ENCODE measurements at regions not wholly inside any gene's neighbourhood (a gene's known extent, or its start where the extent isn't known, plus 50 kb on each side); places are given as distances from the start of the nearest gene placed in this dataset.

DNA sequence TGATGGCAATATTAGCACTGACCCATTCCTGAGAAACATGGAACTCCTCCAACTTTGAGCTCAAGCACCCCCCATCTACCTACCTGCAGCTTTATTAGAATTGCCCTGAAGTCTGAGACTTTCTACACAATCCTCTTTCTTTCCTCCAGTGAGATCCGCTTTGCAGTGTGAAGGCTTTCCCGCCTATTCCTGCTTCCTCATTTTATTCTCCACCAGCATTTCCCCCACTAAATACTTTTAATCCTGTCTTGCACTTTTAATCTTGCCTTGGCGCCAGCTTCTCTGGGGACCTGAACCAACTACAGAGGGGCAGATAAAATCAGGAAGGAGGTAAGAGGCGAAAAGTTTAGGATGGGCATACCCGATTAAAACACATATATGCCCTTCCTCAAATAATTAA is 178.1 kb upstream of the PRDM1 start:
- TF ChIP-seq, protein P1, sequence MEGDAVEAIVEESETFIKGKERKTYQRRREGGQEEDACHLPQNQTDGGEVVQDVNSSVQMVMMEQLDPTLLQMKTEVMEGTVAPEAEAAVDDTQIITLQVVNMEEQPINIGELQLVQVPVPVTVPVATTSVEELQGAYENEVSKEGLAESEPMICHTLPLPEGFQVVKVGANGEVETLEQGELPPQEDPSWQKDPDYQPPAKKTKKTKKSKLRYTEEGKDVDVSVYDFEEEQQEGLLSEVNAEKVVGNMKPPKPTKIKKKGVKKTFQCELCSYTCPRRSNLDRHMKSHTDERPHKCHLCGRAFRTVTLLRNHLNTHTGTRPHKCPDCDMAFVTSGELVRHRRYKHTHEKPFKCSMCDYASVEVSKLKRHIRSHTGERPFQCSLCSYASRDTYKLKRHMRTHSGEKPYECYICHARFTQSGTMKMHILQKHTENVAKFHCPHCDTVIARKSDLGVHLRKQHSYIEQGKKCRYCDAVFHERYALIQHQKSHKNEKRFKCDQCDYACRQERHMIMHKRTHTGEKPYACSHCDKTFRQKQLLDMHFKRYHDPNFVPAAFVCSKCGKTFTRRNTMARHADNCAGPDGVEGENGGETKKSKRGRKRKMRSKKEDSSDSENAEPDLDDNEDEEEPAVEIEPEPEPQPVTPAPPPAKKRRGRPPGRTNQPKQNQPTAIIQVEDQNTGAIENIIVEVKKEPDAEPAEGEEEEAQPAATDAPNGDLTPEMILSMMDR (IDR thresholded peaks at IDR 0.05; ENCODE audit: extremely low read depth, missing control alignments), result no peak
- no peak for DNase-seq (ENCODE audit: low spot score)

DNA sequence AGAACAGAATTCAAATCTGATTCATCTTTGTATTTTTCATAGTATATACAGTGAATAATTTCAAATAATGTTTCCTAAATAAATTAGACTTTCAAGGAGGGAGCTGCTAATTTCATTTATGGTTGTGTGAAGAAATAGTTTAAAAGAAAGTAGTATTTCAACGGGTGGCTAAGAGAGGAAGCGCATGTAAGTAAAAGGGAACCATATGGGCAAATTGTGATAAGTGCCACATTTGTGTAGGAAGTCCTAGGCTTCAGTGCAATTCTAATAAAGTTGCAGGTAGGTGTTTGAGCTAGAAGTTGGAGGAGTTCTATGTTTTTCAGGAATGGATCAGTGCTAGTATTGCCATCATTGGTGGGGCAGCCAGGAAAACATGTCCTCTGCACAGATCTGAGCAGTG is 178.8 kb upstream of the PRDM1 start:
- DNase-seq (ENCODE audit: low spot score), result no peak
- TF ChIP-seq, protein P1 (IDR thresholded peaks at IDR 0.05; ENCODE audit: extremely low read depth, missing control alignments), result no peak

DNA sequence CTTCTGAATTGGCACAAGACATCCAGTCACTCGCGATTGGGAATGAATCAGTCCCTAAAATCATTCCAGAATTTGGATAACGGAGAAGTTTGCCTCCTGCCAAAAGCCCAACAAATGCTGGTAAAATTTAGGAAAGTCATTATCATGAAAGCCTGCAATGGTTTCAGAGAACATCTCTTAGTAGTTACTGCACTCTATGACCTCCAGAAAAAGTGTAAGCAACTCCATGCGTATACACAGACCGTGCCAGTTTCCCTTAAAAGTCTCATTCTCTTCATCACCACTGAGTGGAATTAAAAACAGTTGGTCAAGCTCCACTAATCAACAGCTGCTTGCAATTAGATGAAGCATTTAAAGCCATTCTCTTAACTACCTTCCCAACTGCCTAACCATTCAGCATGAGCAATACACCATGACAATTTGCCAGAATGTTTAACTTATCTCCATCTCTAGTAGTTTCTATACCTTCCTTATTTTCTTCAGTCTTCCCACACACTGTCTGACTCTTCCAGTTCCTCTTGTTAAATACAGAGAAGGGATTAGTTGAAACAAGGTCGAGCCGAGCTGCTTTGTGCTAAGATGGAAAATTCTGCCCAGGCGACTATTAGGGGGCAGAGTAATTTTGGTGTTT is 183.6 kb upstream of the PRDM1 start:
- DNase-seq (ENCODE audit: low spot score), result no peak
- TF ChIP-seq, protein P1 (IDR thresholded peaks at IDR 0.05; ENCODE audit: extremely low read depth, missing control alignments), result no peak

DNA sequence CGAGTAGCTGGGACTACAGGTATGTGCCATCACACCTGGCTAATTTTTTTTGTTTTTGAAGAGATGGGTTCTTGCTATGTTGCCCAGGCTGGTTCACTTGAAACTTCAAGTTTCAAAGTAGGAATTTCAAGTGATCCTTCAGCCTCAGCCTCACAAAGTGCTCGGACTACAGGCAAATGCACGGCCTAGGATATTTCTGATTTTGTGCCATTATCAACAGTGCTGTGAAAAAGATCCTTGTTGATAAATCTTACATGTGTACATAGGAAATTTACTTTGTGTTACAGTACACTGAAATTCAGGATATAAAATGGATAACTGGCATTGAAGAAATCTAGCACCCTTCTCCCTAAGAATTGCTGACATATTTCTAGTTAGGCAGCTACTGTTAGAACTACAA is 184.6 kb upstream of the PRDM1 start:
- TF ChIP-seq, protein P1 (IDR thresholded peaks at IDR 0.05; ENCODE audit: extremely low read depth, missing control alignments), result no peak
- no peak for DNase-seq (ENCODE audit: low spot score)

DNA sequence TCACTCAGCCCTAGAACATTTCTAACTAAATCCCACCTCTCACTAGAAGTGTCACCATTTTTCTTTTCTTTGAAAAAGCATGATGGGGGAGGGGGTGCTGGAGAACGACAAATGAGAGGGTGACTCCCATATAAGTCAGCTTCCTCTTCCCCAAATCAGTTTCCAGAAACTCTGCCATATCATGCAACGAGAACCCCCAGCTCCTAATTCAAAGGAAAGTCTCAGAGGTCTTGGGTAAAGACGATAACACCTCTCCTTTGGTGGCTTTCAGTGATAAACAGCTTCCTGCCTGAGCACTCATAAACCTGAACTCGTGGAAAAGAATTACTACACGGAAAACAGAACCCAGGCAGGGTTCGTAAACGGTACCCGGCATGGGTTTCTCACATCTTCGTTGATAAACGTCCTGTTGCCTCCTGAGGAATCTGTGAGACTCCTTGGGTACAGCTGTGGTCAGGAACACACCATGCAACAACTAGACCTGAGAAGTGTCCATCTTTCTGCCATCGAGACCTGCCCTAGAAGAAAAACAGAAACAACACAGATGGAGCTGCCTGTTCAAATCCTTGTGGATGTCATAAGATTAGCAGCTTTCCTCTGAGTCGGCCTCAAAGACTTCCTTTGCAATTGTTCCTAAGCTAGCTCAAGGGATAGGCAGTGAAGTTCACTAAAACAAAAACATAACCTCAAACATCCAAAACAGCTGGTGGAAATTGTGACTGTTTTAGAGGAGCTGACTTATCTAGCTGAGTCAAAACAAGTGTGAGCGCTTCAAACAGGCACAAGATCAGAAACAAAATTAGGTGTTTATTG is 185.8 kb upstream of the PRDM1 start:
- TF ChIP-seq, protein P1 (IDR thresholded peaks at IDR 0.05; ENCODE audit: extremely low read depth, missing control alignments), result no peak
- no peak for DNase-seq (ENCODE audit: low spot score)

DNA sequence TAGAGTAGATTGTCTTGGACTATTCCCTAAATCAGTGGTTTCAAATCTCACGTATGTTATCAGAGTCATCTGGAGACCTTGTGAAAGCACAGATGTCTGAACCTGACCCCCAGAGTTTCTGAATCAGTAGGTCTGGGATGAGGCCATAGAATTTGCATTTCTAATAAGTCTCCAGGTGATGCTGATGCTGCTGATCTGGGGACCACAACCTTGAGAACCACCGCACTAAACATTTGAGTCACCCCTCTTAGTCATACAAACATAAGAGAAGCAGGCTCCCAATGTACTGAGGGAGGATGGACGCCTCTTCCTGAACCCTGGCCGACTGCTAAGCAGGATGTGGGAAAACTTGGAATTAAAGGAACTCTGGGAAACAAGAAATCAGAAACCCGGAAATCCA is 187.8 kb upstream of the PRDM1 start:
- DNase-seq (ENCODE audit: low spot score), result no peak
- TF ChIP-seq, protein P1 (IDR thresholded peaks at IDR 0.05; ENCODE audit: extremely low read depth, missing control alignments), result no peak

DNA sequence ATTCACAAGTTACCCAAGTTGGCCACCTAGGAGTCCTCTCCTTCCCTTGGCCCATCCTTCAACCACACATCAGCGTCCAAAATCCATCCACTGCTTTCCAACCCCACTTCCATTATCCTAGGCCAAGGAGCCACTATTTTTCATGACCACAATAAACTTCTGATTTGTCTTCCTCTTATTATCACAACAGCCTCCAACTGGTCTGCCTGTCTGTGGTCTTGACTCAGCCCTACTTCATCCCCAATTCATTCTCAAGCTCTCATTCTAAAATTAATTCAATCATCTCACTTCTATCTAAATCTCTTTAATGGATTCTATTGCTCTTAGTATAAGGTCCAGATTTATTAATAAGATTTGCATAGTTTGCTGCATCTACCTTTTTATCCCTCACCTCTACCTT is 189.0 kb upstream of the PRDM1 start:
- TF ChIP-seq, protein P1 (IDR thresholded peaks at IDR 0.05; ENCODE audit: extremely low read depth, missing control alignments), result no peak
- no peak for DNase-seq (ENCODE audit: low spot score)
